GM21786 (cell line): ENCODE measurements at regions not wholly inside any gene's neighbourhood (a gene's known extent, or its start where the extent isn't known, plus 50 kb on each side); places are given as distances from the start of the nearest gene placed in this dataset.

Source experiments
- ATAC-seq: cut with Tn5 transposase; IDR thresholded peaks from one replicate; pipeline ENCODE4 v1.9.1; 2021; ENCODE audit not compliant: unreplicated experiment

- no peak for ATAC-seq
Measured at GRCh38 chr3:135905058-135905724, 60.3 kb upstream of the PPP2R3A start.

GRCh38 chr3:135907422-135908165, 57.9 kb upstream of the PPP2R3A start:
- ATAC-seq, result no peak

GRCh38 chr3:135908225-135908624, 57.3 kb upstream of the PPP2R3A start:
- ATAC-seq, result no peak

- no peak for ATAC-seq
Measured at GRCh38 chr3:135908737-135909136, 56.8 kb upstream of the PPP2R3A start.

GRCh38 chr3:135911110-135911509, 54.4 kb upstream of the PPP2R3A start:
- ATAC-seq, result no peak

GRCh38 chr3:135915206-135915605, 50.3 kb upstream of the PPP2R3A start:
- no peak for ATAC-seq
